Common myeloid progenitor, CD34-positive (primary cell): ENCODE measurements at regions not wholly inside any gene's neighbourhood (a gene's known extent, or its start where the extent isn't known, plus 50 kb on each side); places are given as distances from the start of the nearest gene placed in this dataset.

Experiments used
- CTCF ChIA-PET: fragments of 350-600 bp; sonication (Branson Sonifier 250); formaldehyde crosslinking; loops from one replicate; lab custom pipeline; 2021; ENCODE audit warnings: antibody characterized with exemption; lab: Charles Lee
- POLR2A ChIA-PET: fragments of 350-600 bp; sonication (Branson Sonifier 250); formaldehyde crosslinking; loops from one replicate; lab custom pipeline; 2021; ENCODE audit warnings: antibody characterized with exemption; lab: Charles Lee
- DNase-seq, 3 donors: peaks; one replicate each; pipeline versions ENCODE4 v3.0.0 to v3.0.0-alpha.2; 2013
- H3K27ac ChIP-seq, 2 experiments: 1 replicate in 1 of 2; 2 replicates in 1 of 2; pipeline ENCODE4 v1.7.0; 2013; ENCODE audit warnings: inconsistent platforms in 2 of 2, low read length in 2 of 2, mild to moderate bottlenecking in 2 of 2, low read depth in 1 of 2, moderate library complexity in 1 of 2; ENCODE audit not compliant: severe bottlenecking in 2 of 2, insufficient read depth in 1 of 2, poor library complexity in 1 of 2
- H3K27me3 ChIP-seq, 5 experiments: replicated peaks in 2 of 5; 1 replicate in 3 of 5; 2 replicates in 2 of 5; pipeline versions ENCODE4 v1.6.1 to v1.7.0; 2013; ENCODE audit warnings: low read length in 4 of 5, mild to moderate bottlenecking in 2 of 5, moderate library complexity in 2 of 5, inconsistent platforms in 1 of 5; ENCODE audit not compliant: insufficient read depth in 5 of 5, control insufficient read depth in 4 of 5
- H3K36me3 ChIP-seq, 4 experiments: 1 replicate in 2 of 4; 2 replicates in 2 of 4; pipeline versions ENCODE4 v1.6.1 to v1.7.0; 2013; ENCODE audit warnings: low read length in 3 of 4, control low read depth in 1 of 4, mild to moderate bottlenecking in 1 of 4; ENCODE audit not compliant: control insufficient read depth in 4 of 4, insufficient read depth in 4 of 4
- H3K4me1 ChIP-seq, 4 experiments: 1 replicate in 3 of 4; 2 replicates in 1 of 4; pipeline versions ENCODE4 v1.6.1 to v1.7.1; 2013; ENCODE audit warnings: low read length in 3 of 4, mild to moderate bottlenecking in 3 of 4, control low read depth in 1 of 4, inconsistent platforms in 1 of 4, moderate library complexity in 1 of 4; ENCODE audit not compliant: control insufficient read depth in 4 of 4, insufficient read depth in 4 of 4; ENCODE audit errors: control extremely low read depth in 1 of 4
- H3K4me3 ChIP-seq, 7 experiments: 1 replicate in 4 of 7; 2 replicates in 3 of 7; pipeline versions ENCODE4 v1.5.1 to v1.7.0; 2013; ENCODE audit warnings: mild to moderate bottlenecking in 7 of 7, low read length in 6 of 7, moderate library complexity in 6 of 7, inconsistent platforms in 2 of 7, low read depth in 2 of 7, control low read depth in 1 of 7; ENCODE audit not compliant: insufficient read depth in 4 of 7, control insufficient read depth in 1 of 7; ENCODE audit errors: extremely low read depth in 1 of 7
- H3K9me3 ChIP-seq, 5 experiments: 1 replicate in 4 of 5; 2 replicates in 1 of 5; pipeline versions ENCODE4 v1.6.1 to v1.7.1; 2013; ENCODE audit warnings: low read length in 4 of 5, mild to moderate bottlenecking in 2 of 5, inconsistent platforms in 1 of 5, low read depth in 1 of 5, moderate library complexity in 1 of 5; ENCODE audit not compliant: control insufficient read depth in 4 of 5, insufficient read depth in 2 of 5; ENCODE audit errors: control extremely low read depth in 1 of 5
- WGBS: methylation state at CpG from one replicate; pipeline ENCODE4 v1.1.5; 2013; ENCODE audit not compliant: insufficient coverage; 5-methylcytosine and 5-hydroxymethylcytosine counted together

DNA sequence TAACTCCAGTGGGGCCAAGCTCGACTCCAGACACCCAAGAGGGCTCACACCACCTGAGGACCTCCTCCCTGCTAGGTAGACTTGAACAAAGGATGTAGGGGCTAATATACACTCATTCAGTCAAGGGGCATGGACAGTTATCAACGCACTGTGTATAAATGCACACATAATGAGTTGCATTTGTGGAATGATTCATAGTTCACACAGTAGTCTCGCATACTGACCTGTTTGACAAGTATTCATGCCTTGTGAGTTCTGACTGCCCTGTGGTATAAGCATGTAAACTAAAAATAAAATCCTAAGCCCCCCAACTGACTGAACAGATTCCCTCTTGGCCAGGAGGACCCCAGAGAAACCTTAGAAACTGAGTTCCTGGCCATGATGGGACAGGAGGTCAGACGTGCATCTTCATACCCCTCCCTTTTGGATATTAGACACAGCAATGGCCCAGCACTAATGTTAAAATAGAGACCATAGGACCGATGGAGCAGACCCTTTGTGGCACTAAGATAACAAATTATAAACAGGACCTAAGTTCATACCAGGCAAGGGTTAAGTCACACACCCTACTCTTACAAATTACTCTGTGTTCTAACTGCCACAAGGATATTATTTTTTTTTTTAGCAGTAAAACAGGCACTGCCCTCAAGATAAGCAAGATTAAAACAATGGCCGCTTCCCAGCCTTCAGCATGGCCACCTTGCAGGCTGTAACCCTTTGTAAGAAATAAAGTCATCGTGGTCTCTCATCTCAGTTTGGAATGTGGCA is 124.4 kb downstream of the TTLL2 start:
- H3K4me3 ChIP-seq: no peak overlapping the region
- ChIA-PET CTCF (no interaction called here), POLR2A (no interaction called here)
- WGBS: 71% methylated on average over 4 of the region's 7 CpGs
- peaks cover 0 to 7% (median 0%) of the 10 kb centered on the region in 5 experiments for H3K27me3 ChIP-seq
- no peak overlapping the region for H3K27ac ChIP-seq
- no peaks in the 10 kb centered on the region for H3K36me3 ChIP-seq
- DNase-seq: no peak
- H3K9me3 ChIP-seq: no peaks in the 10 kb centered on the region
- no peaks in the 10 kb centered on the region for H3K4me1 ChIP-seq

DNA sequence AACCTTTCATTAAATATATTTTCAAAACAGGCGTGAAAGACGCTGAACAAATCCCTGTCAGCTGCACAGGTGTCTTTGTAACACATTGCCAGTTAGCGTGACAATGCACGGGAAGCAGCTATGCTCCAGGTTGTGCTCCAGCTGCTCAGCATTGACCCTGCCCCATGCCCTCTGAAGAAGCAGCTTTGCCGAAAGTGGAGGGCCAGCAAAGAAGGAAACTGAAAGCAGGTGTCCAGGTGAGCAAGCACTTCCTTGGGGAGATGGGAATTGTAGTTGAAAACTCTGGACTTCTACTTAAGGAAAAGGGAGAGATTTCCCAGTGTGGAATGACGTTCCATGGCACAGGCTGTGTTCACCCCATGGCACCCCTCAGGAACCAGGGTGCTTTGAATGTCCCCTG is 125.7 kb downstream of the TTLL2 start:
- Histone ChIP-seq H3K4me3 (no peak overlapping the region), H3K4me1 (no peaks in the 10 kb centered on the region), H3K27ac (no peak overlapping the region), H3K9me3 (no peaks in the 10 kb centered on the region), H3K36me3 (no peaks in the 10 kb centered on the region), H3K27me3 (peaks cover 0 to 7% (median 0%) of the 10 kb centered on the region in 5 experiments)
- no peak for DNase-seq
- POLR2A ChIA-PET: no interaction called here
- 88% methylated on average over 5 of the region's 6 CpGs for WGBS
- CTCF ChIA-PET: interaction anchor here (1.4 kb wide), 1 partner anchor 10 kb away, joined by 4 read pairs; no protein-coding TSS in a partner anchor

DNA sequence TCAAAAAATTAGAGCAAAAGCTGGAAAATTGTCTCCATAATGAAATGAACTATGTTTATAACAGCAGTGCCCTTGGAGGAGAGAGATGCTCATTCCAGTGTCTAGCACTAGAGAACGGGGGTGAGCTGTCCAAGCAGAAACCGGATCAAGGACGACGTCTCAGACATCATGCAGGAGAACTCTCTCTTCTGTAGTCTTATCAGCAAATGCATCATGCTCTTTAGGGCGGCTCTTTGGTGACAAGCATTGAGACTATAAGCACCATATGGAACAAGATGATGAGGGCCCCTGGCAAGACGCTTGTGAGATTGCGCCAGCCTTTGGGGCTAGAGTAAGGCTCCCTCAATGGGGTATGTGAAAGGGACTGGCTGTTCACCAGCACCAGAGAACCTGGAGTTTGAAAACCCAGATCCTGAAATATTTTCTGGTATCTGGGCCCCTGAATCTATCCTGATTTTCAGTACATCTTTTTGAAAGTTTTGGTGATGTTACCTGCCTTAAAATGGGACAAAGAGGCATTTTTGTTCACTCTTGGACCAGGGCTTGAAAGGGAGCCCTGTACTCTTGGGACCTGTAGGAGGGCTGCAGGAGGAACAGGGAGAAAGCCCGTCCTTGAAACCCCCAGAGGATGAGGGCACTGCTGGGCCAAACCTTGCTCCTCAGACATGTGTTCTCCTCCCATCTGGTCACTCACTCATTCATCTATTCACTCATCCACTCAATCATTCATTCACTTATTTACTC is 127.6 kb downstream of the TTLL2 start:
- H3K27ac ChIP-seq: no peak overlapping the region
- no peaks in the 10 kb centered on the region for H3K4me1 ChIP-seq
- no peaks in the 10 kb centered on the region for H3K9me3 ChIP-seq
- no peaks in the 10 kb centered on the region for H3K36me3 ChIP-seq
- ChIA-PET POLR2A (no interaction called here), CTCF (interaction anchor here (0.8 to 1.4 kb wide), 2 partner anchors 8 to 14 kb away, joined by 3 to 4 read pairs; no protein-coding TSS in a partner anchor)
- WGBS: 84% methylated on average over 8 of the region's 8 CpGs
- H3K27me3 ChIP-seq: peaks cover 0 to 10% (median 4%) of the 10 kb centered on the region in 5 experiments
- DNase-seq: no peak
- no peak overlapping the region for H3K4me3 ChIP-seq

DNA sequence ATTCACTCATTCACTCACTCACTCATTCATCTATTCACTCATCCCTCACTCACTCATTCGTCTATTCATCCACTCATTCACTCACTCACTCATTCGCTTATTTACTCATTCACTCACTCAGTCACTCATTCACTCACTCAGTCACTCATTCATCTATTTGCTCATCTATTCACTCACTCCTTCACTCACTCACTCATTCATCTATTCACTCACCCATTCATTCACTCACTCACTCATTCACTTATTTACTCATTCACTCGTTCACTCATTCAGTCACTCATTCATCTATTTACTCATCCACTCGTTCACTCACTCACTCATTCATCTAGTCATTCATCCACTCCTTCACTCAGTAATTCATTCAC is 128.2 kb downstream of the TTLL2 start:
- 94% methylated on average over 4 of the region's 4 CpGs for WGBS

DNA sequence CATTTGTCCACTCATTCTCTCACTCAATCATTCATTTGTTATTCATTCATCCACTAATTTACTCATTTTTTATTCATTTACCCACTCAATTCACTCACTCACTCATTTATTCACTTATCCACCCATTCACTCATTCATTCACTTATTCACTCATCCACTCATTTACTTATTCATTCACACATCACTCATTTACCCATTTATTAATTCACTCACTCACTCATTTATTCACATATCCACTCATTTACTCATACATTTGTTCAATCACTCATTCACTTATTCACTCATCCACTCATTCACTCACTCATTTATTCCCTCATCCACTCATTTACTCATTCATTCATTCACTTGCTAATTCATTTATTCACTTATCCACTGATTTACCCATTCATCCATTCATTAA is 129.1 kb downstream of the TTLL2 start:
- Histone ChIP-seq H3K9me3 (no peaks in the 10 kb centered on the region), H3K4me3 (no peak overlapping the region), H3K4me1 (no peaks in the 10 kb centered on the region), H3K27me3 (peaks cover 2 to 12% (median 5%) of the 10 kb centered on the region in 5 experiments), H3K27ac (no peak overlapping the region), H3K36me3 (no peaks in the 10 kb centered on the region)
- DNase-seq: no peak
- ChIA-PET POLR2A (no interaction called here), CTCF (no interaction called here)

More for the DNA sequence above, 128.2 kb downstream of the TTLL2 start:
- CTCF ChIA-PET: no interaction called here
- POLR2A ChIA-PET: no interaction called here
- Histone ChIP-seq H3K36me3 (no peaks in the 10 kb centered on the region), H3K27me3 (peaks cover 0 to 10% (median 4%) of the 10 kb centered on the region in 5 experiments), H3K27ac (no peak overlapping the region), H3K4me1 (no peaks in the 10 kb centered on the region), H3K4me3 (no peak overlapping the region), H3K9me3 (no peaks in the 10 kb centered on the region)
- DNase-seq: no peak

DNA sequence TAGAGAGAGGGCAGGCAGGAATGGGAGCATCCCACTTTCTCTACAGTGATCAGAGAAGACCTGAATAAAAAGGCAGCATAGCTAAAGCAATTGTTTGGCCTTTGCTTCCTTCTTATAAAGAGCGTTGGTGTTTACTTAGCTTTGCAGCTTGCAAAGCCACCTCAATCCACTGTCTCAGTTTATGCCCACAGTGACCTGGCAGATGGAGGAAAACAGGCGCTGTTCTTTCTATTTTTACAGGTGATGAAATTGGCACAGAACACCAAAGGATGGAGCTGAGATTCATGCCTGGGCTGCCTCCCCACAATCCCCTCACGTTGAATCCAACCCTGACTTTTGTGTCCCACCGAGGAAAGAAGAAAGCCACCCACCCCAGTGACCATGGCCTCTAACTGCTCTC is 130.5 kb downstream of the TTLL2 start:
- 94% methylated on average over 4 of the region's 4 CpGs for WGBS

More for the DNA sequence above, 130.5 kb downstream of the TTLL2 start:
- Histone ChIP-seq H3K36me3 (no peaks in the 10 kb centered on the region), H3K27me3 (peaks cover 2 to 12% (median 5%) of the 10 kb centered on the region in 5 experiments), H3K27ac (no peak overlapping the region), H3K4me3 (no peak overlapping the region), H3K9me3 (no peaks in the 10 kb centered on the region), H3K4me1 (no peaks in the 10 kb centered on the region)
- POLR2A ChIA-PET: no interaction called here
- DNase-seq: no peak
- CTCF ChIA-PET: interaction anchor here (0.8 to 1.3 kb wide), 2 partner anchors 9 to 22 kb away, joined by 3 read pairs; no protein-coding TSS in a partner anchor
